ENCODE measurements at regions not wholly inside any gene's neighbourhood (a gene's known extent, or its start where the extent isn't known, plus 50 kb on each side); places are given as distances from the start of the nearest gene placed in this dataset.

- peaks cover 24% of the 10 kb centered on the region for H3K9me3 Mint-ChIP-seq
- no peaks in the 10 kb centered on the region for H3K4me1 Mint-ChIP-seq (ENCODE audit: low read depth)
- no peak overlapping the region for H3K4me3 Mint-ChIP-seq
- no peak for DNase-seq
- TF ChIP-seq, protein P1, sequence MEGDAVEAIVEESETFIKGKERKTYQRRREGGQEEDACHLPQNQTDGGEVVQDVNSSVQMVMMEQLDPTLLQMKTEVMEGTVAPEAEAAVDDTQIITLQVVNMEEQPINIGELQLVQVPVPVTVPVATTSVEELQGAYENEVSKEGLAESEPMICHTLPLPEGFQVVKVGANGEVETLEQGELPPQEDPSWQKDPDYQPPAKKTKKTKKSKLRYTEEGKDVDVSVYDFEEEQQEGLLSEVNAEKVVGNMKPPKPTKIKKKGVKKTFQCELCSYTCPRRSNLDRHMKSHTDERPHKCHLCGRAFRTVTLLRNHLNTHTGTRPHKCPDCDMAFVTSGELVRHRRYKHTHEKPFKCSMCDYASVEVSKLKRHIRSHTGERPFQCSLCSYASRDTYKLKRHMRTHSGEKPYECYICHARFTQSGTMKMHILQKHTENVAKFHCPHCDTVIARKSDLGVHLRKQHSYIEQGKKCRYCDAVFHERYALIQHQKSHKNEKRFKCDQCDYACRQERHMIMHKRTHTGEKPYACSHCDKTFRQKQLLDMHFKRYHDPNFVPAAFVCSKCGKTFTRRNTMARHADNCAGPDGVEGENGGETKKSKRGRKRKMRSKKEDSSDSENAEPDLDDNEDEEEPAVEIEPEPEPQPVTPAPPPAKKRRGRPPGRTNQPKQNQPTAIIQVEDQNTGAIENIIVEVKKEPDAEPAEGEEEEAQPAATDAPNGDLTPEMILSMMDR (IDR thresholded peaks at IDR 0.05) = no peak
- H3K36me3 Mint-ChIP-seq (ENCODE audit: low read depth) = 0 out of 2 replicates have a peak, but pooled peaks cover 6% of the 10 kb centered on the region
- no peaks in the 10 kb centered on the region for H3K27me3 Mint-ChIP-seq (ENCODE audit: insufficient read depth)
- no peak overlapping the region for H3K27ac Mint-ChIP-seq
These were observed 252.0 kb downstream of the RHOU start for GRCh38 chr1:228987286-228987685.

GRCh38 chr1:228987736-228988506, 252.6 kb downstream of the RHOU start:
- no peaks in the 10 kb centered on the region for H3K4me1 Mint-ChIP-seq (ENCODE audit: low read depth)
- H3K4me3 Mint-ChIP-seq = no peak overlapping the region
- 0 out of 2 replicates have a peak, but pooled peaks cover 6% of the 10 kb centered on the region for H3K36me3 Mint-ChIP-seq (ENCODE audit: low read depth)
- no peaks in the 10 kb centered on the region for H3K27me3 Mint-ChIP-seq (ENCODE audit: insufficient read depth)
- H3K9me3 Mint-ChIP-seq = peaks cover 24% of the 10 kb centered on the region
- DNase-seq = no peak
- TF ChIP-seq, protein P1 (IDR thresholded peaks at IDR 0.05) = no peak
- H3K27ac Mint-ChIP-seq = no peak overlapping the region

GRCh38 chr1:228988664-228989063, 253.4 kb downstream of the RHOU start:
- no peaks in the 10 kb centered on the region for H3K4me1 Mint-ChIP-seq (ENCODE audit: low read depth)
- DNase-seq = no peak
- H3K9me3 Mint-ChIP-seq = peaks cover 24% of the 10 kb centered on the region
- TF ChIP-seq, protein P1 (IDR thresholded peaks at IDR 0.05) = no peak
- 0 out of 2 replicates have a peak, but pooled peaks cover 6% of the 10 kb centered on the region for H3K36me3 Mint-ChIP-seq (ENCODE audit: low read depth)
- no peak overlapping the region for H3K4me3 Mint-ChIP-seq
- H3K27me3 Mint-ChIP-seq (ENCODE audit: insufficient read depth) = no peaks in the 10 kb centered on the region
- no peak overlapping the region for H3K27ac Mint-ChIP-seq

DNA sequence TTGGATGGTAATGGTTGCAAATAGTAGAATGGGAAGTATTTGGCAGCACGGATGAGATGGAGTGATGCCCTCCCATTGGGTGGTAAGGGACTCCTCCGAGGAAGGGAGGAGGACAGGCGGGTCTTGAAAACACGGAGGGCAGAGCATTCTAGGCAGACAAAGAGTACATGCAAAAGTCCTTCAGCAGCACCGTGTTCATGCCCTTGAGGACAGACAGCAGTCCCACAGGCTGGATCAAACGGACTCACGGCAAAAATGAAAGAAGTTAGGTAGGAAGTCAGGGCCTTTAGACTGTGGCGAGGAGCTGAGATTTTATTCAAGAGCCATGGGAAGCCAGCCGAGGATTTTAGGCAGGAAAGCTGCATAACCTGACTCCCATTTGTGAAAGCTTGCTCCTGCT, 253.9 kb downstream of the RHOU start:
- H3K4me3 Mint-ChIP-seq = no peak overlapping the region
- no peaks in the 10 kb centered on the region for H3K27me3 Mint-ChIP-seq (ENCODE audit: insufficient read depth)
- peaks cover 24% of the 10 kb centered on the region for H3K9me3 Mint-ChIP-seq
- no peak overlapping the region for H3K27ac Mint-ChIP-seq
- 0 out of 2 replicates have a peak, but pooled peaks cover 6% of the 10 kb centered on the region for H3K36me3 Mint-ChIP-seq (ENCODE audit: low read depth)
- no peak for DNase-seq
- H3K4me1 Mint-ChIP-seq (ENCODE audit: low read depth) = no peaks in the 10 kb centered on the region
- TF ChIP-seq, protein P1 (IDR thresholded peaks at IDR 0.05) = no peak

- no peak overlapping the region for H3K4me3 Mint-ChIP-seq
- 0 out of 2 replicates have a peak, but pooled peaks cover 6% of the 10 kb centered on the region for H3K36me3 Mint-ChIP-seq (ENCODE audit: low read depth)
- TF ChIP-seq, protein P1 (IDR thresholded peaks at IDR 0.05) = no peak
- DNase-seq = no peak
- no peak overlapping the region for H3K27ac Mint-ChIP-seq
- no peaks in the 10 kb centered on the region for H3K27me3 Mint-ChIP-seq (ENCODE audit: insufficient read depth)
- no peaks in the 10 kb centered on the region for H3K4me1 Mint-ChIP-seq (ENCODE audit: low read depth)
- H3K9me3 Mint-ChIP-seq = peaks cover 24% of the 10 kb centered on the region
These were observed 254.4 kb downstream of the RHOU start for GRCh38 chr1:228989676-228989991.

All from HFFc6 (cell line).